ENCODE measurements at regions not wholly inside any gene's neighbourhood (a gene's known extent, or its start where the extent isn't known, plus 50 kb on each side); places are given as distances from the start of the nearest gene placed in this dataset.

DNA sequence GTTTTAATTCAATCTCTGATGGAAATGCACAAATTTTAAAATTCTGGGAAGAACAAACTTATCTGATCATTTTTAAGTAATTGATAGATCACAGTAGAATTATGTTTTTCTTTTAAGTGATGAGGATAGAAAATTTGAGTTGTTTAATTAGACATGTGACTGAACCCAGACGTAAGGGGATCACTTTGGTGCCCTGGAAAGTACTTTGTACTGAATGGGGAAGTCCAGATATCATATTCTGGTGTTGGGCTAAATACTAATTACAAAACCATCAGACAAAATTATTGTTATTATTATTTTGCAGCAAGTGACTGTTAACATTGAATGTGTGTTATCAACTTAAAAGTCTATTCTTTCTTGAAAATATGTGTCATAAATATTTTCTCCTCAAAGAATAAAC, 994.6 kb downstream of the TSN start:
- ChIA-PET CTCF (no interaction called here), POLR2A (no interaction called here)
- TF ChIP-seq LEF1 (IDR thresholded peaks at IDR 0.05; ENCODE audit: borderline replicate concordance) = no peak
- DNase-seq (ENCODE audit: extremely low spot score) = no peak

GRCh38 chr2:122750808-122751207, 995.4 kb downstream of the TSN start:
- DNase-seq (ENCODE audit: extremely low spot score) = no peak
- ChIA-PET POLR2A (no interaction called here), CTCF (no interaction called here)
- TF ChIP-seq ELF4 (IDR thresholded peaks at IDR 0.05) = no peak
- no peak for TF ChIP-seq NFRKB (IDR thresholded peaks at IDR 0.05)
- TF ChIP-seq ZNF384 (IDR thresholded peaks at IDR 0.05) = no peak
- TF ChIP-seq FOXA1 (IDR thresholded peaks at IDR 0.05) = no peak
- TF ChIP-seq TARDBP (IDR thresholded peaks at IDR 0.05) = no peak
- TF ChIP-seq BHLHE40 (IDR thresholded peaks at IDR 0.05; ENCODE audit: borderline replicate concordance) = no peak
- no peak for TF ChIP-seq ARNT (IDR thresholded peaks at IDR 0.05)
- TF ChIP-seq SP1 (IDR thresholded peaks at IDR 0.05) = no peak
- TF ChIP-seq FOXM1 (IDR thresholded peaks at IDR 0.05; ENCODE audit: borderline replicate concordance) = no peak
- TF ChIP-seq CTBP1 (IDR thresholded peaks at IDR 0.05; ENCODE audit: borderline replicate concordance) = no peak
- TF ChIP-seq LEF1 (IDR thresholded peaks at IDR 0.05; ENCODE audit: borderline replicate concordance) = no peak
- no peak for TF ChIP-seq HDGF (IDR thresholded peaks at IDR 0.05; ENCODE audit: borderline replicate concordance)

- no peak for TF ChIP-seq ELF4 (IDR thresholded peaks at IDR 0.05)
- no peak for TF ChIP-seq TARDBP (IDR thresholded peaks at IDR 0.05)
- no peak for TF ChIP-seq SUZ12 (IDR thresholded peaks at IDR 0.05)
- no peak for TF ChIP-seq L3MBTL2 (conservative IDR thresholded peaks at IDR 0.05)
- no peak for TF ChIP-seq FOXM1 (IDR thresholded peaks at IDR 0.05; ENCODE audit: borderline replicate concordance)
- no peak for TF ChIP-seq FOXA1 (IDR thresholded peaks at IDR 0.05)
- no peak for TF ChIP-seq ZNF384 (IDR thresholded peaks at IDR 0.05)
- no peak for TF ChIP-seq CTBP1 (IDR thresholded peaks at IDR 0.05; ENCODE audit: borderline replicate concordance)
- no peak for TF ChIP-seq ARNT (IDR thresholded peaks at IDR 0.05)
- no peak for DNase-seq (ENCODE audit: extremely low spot score)
- ChIA-PET CTCF (no interaction called here), POLR2A (no interaction called here)
These were observed 997.9 kb downstream of the TSN start for GRCh38 chr2:122753336-122753735.

DNA sequence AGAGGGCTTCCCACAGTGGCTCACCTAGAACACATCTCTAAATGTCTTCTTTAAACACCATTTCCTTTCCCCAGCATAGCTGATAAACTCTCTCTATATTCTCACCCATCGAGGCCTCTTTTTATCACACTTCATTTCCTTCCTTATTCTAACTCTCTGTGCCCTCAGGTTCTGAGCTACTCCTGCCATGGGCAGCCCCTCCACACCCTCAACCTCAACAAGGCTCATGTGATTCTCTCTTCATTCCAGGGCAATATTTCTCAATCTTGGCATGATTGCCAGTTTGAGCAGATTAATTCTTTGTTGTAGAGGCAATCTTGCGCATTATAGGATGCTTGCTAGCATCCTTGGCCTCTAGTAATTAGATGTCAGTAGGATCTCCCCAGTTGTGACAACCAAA, 999.1 kb downstream of the TSN start:
- TF ChIP-seq LEF1 (IDR thresholded peaks at IDR 0.05; ENCODE audit: borderline replicate concordance) = no peak
- TF ChIP-seq SP1 (IDR thresholded peaks at IDR 0.05) = no peak
- TF ChIP-seq, protein P1, sequence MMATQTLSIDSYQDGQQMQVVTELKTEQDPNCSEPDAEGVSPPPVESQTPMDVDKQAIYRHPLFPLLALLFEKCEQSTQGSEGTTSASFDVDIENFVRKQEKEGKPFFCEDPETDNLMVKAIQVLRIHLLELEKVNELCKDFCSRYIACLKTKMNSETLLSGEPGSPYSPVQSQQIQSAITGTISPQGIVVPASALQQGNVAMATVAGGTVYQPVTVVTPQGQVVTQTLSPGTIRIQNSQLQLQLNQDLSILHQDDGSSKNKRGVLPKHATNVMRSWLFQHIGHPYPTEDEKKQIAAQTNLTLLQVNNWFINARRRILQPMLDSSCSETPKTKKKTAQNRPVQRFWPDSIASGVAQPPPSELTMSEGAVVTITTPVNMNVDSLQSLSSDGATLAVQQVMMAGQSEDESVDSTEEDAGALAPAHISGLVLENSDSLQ (IDR thresholded peaks at IDR 0.05) = no peak
- ChIA-PET CTCF (no interaction called here), POLR2A (no interaction called here)
- no peak for DNase-seq (ENCODE audit: extremely low spot score)

- ChIA-PET POLR2A (no interaction called here), CTCF (no interaction called here)
- TF ChIP-seq FOXM1 (IDR thresholded peaks at IDR 0.05; ENCODE audit: borderline replicate concordance) (no peak), ZNF384 (IDR thresholded peaks at IDR 0.05) (no peak), HDGF (IDR thresholded peaks at IDR 0.05; ENCODE audit: borderline replicate concordance) (no peak), L3MBTL2 (conservative IDR thresholded peaks at IDR 0.05) (no peak), CTBP1 (IDR thresholded peaks at IDR 0.05; ENCODE audit: borderline replicate concordance) (no peak), SP1 (IDR thresholded peaks at IDR 0.05) (no peak), LEF1 (IDR thresholded peaks at IDR 0.05; ENCODE audit: borderline replicate concordance) (no peak), NFRKB (IDR thresholded peaks at IDR 0.05) (no peak), ELF4 (IDR thresholded peaks at IDR 0.05) (no peak), ARNT (IDR thresholded peaks at IDR 0.05) (no peak), TARDBP (IDR thresholded peaks at IDR 0.05) (no peak), FOXA1 (IDR thresholded peaks at IDR 0.05) (no peak), FOXK2 (IDR thresholded peaks at IDR 0.05) (no peak), SUZ12 (IDR thresholded peaks at IDR 0.05) (no peak), BHLHE40 (IDR thresholded peaks at IDR 0.05; ENCODE audit: borderline replicate concordance) (no peak)
- TF ChIP-seq, protein P1 (IDR thresholded peaks at IDR 0.05) = no peak
- DNase-seq (ENCODE audit: extremely low spot score) = no peak
These were observed 999.9 kb downstream of the TSN start for GRCh38 chr2:122755281-122755780.

- TF ChIP-seq L3MBTL2 (conservative IDR thresholded peaks at IDR 0.05) (no peak), CTBP1 (IDR thresholded peaks at IDR 0.05; ENCODE audit: borderline replicate concordance) (no peak), SUZ12 (IDR thresholded peaks at IDR 0.05) (no peak), ZNF384 (IDR thresholded peaks at IDR 0.05) (no peak), NFRKB (IDR thresholded peaks at IDR 0.05) (no peak), FOXA1 (IDR thresholded peaks at IDR 0.05) (no peak), ELF4 (IDR thresholded peaks at IDR 0.05) (no peak)
- TF ChIP-seq, protein P1 (IDR thresholded peaks at IDR 0.05) = no peak
- POLR2A ChIA-PET = no interaction called here
- CTCF ChIA-PET = no interaction called here
- no peak for DNase-seq (ENCODE audit: extremely low spot score)
These were observed 1003.5 kb downstream of the TSN start for GRCh38 chr2:122758967-122759366.

- CTCF ChIA-PET = no interaction called here
- TF ChIP-seq SUZ12 (IDR thresholded peaks at IDR 0.05) (no peak), ARNT (IDR thresholded peaks at IDR 0.05) (no peak), FOXM1 (IDR thresholded peaks at IDR 0.05; ENCODE audit: borderline replicate concordance) (no peak), NFRKB (IDR thresholded peaks at IDR 0.05) (no peak), L3MBTL2 (conservative IDR thresholded peaks at IDR 0.05) (no peak), LEF1 (IDR thresholded peaks at IDR 0.05; ENCODE audit: borderline replicate concordance) (no peak), CTBP1 (IDR thresholded peaks at IDR 0.05; ENCODE audit: borderline replicate concordance) (no peak), TARDBP (IDR thresholded peaks at IDR 0.05) (no peak), ZNF384 (IDR thresholded peaks at IDR 0.05) (no peak), FOXK2 (IDR thresholded peaks at IDR 0.05) (no peak), SP1 (IDR thresholded peaks at IDR 0.05) (no peak), ELF4 (IDR thresholded peaks at IDR 0.05) (no peak), FOXA1 (IDR thresholded peaks at IDR 0.05) (no peak), HDGF (IDR thresholded peaks at IDR 0.05; ENCODE audit: borderline replicate concordance) (no peak), BHLHE40 (IDR thresholded peaks at IDR 0.05; ENCODE audit: borderline replicate concordance) (no peak)
- TF ChIP-seq, protein P1 (IDR thresholded peaks at IDR 0.05) = no peak
- POLR2A ChIA-PET = no interaction called here
- no peak for DNase-seq (ENCODE audit: extremely low spot score)
These were observed 1008.6 kb downstream of the TSN start for GRCh38 chr2:122764014-122764413.

All from HEK293T (cell line).